NCI-H69 (cell line): ENCODE measurements at regions not wholly inside any gene's neighbourhood (a gene's known extent, or its start where the extent isn't known, plus 50 kb on each side); places are given as distances from the start of the nearest gene placed in this dataset.

ENCODE experiments used
- DNase-seq: peaks from one replicate; lab custom pipeline; 2025; lab: John Stamatoyannopoulos, UW

GRCh38 chr2:240191001-240191400 is 50.5 kb upstream of the OTOS start:
- DNase-seq: no peak

- no peak for DNase-seq
Measured at GRCh38 chr2:240192661-240193060, 52.2 kb upstream of the OTOS start.

DNA sequence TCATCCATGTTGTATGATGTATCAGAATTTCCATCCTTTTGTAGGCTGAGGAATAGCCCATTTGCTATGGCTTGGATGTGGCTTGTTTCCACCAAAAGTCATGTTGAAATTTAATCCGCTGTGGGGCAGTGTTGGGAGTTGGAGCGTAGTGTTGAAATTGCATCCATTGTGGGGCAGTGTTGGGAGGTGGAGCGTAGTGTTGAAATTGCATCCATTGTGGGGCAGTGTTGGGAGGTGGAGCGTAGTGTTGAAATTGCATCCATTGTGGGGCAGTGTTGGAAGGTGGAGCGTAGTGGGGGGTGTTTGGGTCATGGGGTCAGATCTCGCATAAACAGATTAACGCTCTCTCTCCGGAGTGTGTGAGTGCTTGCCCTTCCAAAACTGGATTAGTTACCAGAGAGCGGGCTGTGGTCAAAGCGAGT is 53.9 kb upstream of the OTOS start:
- peak; percentile 6 for DNase-seq

GRCh38 chr2:240195316-240195861 is 54.9 kb upstream of the OTOS start:
- no peak for DNase-seq

DNA sequence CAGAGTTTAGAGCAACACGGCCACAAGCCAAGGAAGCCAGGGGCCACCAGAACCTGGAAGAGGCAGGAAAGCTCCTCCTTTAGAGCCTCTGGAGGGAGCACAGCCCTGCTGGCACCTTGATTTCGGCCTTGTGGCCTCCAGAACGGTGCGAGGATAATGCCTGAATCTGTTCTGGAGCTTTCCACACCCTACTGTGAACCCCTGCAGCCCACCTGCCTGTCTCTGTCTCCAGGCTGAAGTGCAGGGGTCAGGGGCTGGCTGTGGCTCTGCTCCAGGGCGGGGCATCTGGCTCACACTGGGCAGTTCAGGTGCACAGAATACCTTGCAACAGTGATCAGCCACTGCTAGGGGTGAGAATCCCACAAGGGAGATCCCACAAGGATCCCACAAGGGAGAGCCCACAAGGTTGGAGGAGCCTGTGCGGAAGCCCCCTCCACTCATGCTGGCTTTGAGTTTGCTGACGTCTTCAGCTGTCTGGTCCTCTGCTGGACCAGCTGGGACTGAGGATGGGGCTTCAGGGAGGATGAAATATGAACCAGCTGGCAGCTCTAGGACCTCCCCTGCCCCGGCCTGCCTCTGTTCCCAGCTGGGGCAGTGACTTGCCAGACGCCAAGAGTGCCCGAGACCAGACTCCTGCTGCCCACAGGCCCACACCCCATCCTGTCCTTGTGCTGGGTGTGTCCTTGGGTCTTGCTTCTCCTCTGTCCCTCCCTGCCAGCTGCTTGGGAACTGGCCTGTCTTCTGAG is 56.4 kb upstream of the OTOS start:
- no peak for DNase-seq

GRCh38 chr2:240197462-240198139 is 57.1 kb upstream of the OTOS start:
- no peak for DNase-seq

DNA sequence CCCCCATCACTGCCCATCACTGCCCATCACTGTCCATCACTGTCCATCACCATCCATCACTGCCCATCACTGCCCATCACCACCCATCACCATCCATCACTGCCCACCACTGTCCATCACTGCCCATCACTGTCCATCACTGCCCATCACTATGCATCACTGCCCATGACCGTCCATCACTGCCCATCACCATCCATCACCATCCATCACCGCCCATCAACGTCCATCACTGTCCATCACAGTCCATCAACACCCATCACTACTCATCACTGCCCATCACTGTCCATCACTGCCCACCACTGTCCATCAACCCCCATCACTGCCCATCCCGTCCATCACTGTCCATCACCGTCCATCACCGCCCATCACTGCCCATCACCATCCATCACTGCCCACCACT is 57.8 kb upstream of the OTOS start:
- DNase-seq: no peak

GRCh38 chr2:240199133-240199870 is 58.8 kb upstream of the OTOS start:
- no peak for DNase-seq

- no peak for DNase-seq
Measured at GRCh38 chr2:240200230-240201051, 60.0 kb upstream of the OTOS start.

DNA sequence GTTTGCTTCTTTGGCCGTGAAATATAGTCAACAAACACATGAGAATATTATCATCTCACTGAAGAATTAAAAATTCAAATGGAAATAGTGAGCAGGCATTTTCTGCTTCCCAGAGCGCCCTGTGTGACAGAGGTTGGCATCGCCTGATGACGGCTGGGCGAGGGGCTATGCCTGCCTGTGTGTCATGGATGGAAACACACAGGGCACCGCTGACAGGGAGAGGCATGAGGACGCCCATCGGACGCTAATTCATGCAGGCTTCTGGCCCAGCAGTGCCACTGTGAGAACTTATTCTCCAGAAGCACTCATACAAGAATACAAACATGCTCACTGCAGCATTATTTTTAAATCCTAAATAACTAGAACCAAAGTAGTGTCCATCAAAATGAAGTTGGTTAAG is 61.4 kb upstream of the OTOS start:
- DNase-seq: no peak

DNA sequence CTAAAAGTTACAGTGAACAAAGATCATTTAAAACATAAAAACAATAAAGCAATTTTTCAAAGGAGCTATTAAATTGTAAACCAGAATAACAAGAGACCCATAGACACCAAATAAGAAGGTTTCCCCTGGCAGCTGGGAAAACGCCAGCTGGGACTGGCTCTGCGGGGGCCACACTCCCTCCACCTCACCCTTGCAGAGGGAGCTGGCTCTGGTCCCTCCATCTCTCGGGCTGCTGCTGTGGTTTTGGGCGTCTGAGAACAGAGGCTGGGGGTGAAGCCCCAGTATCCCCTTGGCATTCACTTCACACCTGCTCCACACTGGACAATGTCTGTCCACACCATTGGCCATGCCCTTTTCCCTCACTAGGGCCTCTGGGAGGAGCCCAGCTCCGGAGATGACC is 62.1 kb upstream of the OTOS start:
- DNase-seq: no peak

GRCh38 chr2:240203031-240203787 is 62.8 kb upstream of the OTOS start:
- no peak for DNase-seq

- DNase-seq: no peak
Measured at GRCh38 chr2:240203788-240204270, 63.4 kb upstream of the OTOS start.

- no peak for DNase-seq
Measured at GRCh38 chr2:240204431-240205276, 64.2 kb upstream of the OTOS start.

DNA sequence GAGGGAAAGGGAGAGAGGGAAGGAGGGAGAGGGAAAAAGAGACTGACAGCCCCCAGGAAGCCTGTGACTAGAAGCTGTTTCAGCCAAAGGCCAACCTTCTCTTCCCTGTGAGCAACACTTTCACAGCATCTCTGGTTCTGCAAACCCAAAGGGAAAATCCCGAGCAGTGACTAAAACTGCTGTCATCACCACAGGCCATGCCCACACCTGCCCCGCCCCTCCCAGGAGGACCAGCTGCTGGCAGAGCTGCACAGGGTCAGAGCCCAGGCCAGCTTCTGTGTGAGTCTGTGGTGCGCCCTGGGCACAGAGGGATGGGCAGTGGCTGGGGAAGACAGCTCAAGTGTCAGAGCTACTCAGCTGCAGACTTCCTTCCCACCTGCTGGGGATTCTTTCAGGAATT is 64.9 kb upstream of the OTOS start:
- DNase-seq: no peak

GRCh38 chr2:240205772-240206171 is 65.3 kb upstream of the OTOS start:
- DNase-seq: no peak

DNA sequence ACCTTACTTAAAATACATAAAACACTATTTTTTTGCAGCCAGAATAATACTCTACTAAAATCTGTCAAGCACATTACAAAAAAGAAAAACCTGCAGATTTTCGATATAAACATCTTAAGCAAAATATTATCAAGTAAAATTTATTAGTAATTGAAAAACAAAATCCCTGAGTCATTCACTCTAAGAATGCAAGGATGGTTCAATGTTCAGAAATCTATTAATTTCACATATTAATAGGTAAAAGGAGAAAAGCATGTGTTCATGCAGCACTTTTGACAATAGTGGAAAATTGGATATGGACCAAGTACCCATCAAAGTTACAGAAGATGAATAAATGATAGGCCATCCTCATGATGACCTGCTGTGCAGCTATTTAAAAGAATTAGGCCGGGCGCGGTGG is 66.2 kb upstream of the OTOS start:
- DNase-seq: no peak

DNA sequence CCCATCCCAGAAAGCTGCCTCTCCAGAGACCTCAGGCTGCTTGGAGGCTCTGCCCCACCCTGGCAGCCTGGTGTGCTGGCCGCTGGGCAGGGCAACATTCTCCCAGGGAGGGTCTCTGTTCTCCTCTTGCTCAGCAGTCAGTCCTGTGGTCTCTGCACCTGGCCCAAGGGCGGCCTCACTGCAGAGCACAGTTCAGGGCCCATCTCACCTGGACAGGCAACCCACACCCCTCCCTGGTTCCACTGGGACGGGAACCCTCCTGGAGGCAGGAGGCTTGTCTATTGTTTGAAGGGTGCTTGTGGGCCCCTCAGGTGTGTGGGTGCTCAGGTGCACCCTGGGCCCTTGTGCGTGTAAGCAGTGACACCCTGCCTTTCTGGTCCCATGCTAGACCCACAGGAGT is 67.2 kb upstream of the OTOS start:
- DNase-seq: no peak

DNA sequence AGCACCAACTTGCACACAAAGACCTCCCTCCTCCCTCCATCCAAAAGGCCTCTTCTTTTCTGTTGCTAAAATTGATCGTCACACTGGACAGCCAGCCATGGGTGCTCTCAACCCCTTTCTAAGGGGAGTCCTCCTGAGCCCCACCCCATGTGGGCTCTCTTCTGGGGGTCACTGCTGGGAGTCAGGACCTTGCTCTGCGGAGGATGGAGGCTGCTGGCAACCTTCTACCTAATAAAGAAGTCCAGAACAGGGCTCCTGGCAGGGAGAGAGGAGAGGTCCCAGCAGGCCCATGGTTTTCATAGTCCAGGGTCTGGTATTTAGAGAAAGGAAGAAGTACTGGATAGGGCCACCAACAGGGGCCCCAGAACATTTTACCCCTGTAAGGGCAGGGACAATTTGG is 67.6 kb upstream of the OTOS start:
- DNase-seq: no peak

DNA sequence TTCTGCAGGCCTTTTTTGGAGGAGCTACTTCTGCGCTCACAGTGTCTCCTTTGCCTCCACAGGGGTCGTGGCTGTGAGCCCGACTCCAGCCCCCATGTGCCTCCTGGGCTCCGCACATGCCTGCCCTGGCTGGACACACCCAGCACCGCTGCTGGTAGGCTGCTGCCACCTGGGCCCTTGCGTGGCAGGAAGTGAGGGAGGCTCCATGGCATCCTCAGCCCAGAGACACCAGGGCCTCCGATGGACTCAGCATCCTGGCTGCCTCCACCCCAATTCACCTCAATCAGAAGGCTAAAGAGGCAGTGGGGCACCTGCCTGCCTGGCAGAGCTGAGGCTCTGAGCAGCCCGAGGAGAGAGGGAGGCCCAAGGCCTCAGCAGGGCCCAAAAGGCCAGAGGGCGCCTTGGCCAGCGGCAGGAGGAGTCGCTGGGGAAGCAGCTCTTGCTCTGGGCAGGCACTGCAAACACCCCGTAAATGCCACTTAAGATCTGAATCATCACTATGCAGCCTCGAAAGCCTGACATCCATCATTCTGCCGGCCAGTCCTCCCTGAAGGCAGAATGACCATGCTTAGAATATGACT is 68.3 kb upstream of the OTOS start:
- DNase-seq: no peak
